Spleen (tissue), 11 donors: ENCODE measurements at regions not wholly inside any gene's neighbourhood (a gene's known extent, or its start where the extent isn't known, plus 50 kb on each side); places are given as distances from the start of the nearest gene placed in this dataset.
"Not testable (repeated sequence)": the region's sequence is repeated elsewhere in the genome, so short reads cannot be mapped to it uniquely, and the experiment has no call there.

ENCODE experiments used
- DNase-seq: peaks from one replicate; pipeline ENCODE4 v3.0.0-alpha.2; 2020
- H3K27ac ChIP-seq, 8 donors: fragments of 200-600 bp; sonication (generic) in 7 of 8; 1 replicate in 4 of 8; 2 replicates in 4 of 8; pipeline versions ENCODE4 v1.5.0 to v1.8.0; 2016 to 2021; ENCODE audit warnings: inconsistent platforms in 4 of 8, mild to moderate bottlenecking in 4 of 8, moderate library complexity in 1 of 8
- H3K27me3 ChIP-seq, 7 donors: fragments of 200-600 bp; sonication (generic) in 6 of 7; replicated peaks in 1 of 7; 1 replicate in 4 of 7; 2 replicates in 3 of 7; pipeline versions ENCODE4 v1.5.0 to v1.8.0; 2016 to 2021; ENCODE audit warnings: inconsistent platforms in 3 of 7, mild to moderate bottlenecking in 1 of 7
- H3K36me3 ChIP-seq, 6 donors: fragments of 200-600 bp; sonication (generic) in 5 of 6; 1 replicate in 4 of 6; 2 replicates in 2 of 6; pipeline versions ENCODE4 v1.5.0 to v1.8.0; 2016 to 2021; ENCODE audit warnings: inconsistent platforms in 2 of 6
- H3K4me1 ChIP-seq, 6 donors: fragments of 200-600 bp; sonication (generic) in 5 of 6; 1 replicate in 3 of 6; 2 replicates in 3 of 6; pipeline versions ENCODE4 v1.5.0 to v1.8.0; 2016 to 2021; ENCODE audit warnings: inconsistent platforms in 3 of 6
- H3K4me3 ChIP-seq, 8 donors: fragments of 200-600 bp; sonication (generic) in 7 of 8; 1 replicate in 4 of 8; 2 replicates in 4 of 8; pipeline versions ENCODE4 v1.5.0 to v1.8.0; 2016 to 2021; ENCODE audit warnings: inconsistent platforms in 4 of 8, mild to moderate bottlenecking in 4 of 8, moderate library complexity in 2 of 8
- H3K9me3 ChIP-seq, 8 donors: fragments of 200-600 bp; sonication (generic) in 7 of 8; 1 replicate in 4 of 8; 2 replicates in 4 of 8; pipeline versions ENCODE4 v1.5.0 to v1.8.0; 2016 to 2021; ENCODE audit warnings: inconsistent platforms in 4 of 8
- CTCF ChIP-seq, 11 experiments: fragments of 200-600 bp in 7 of 11; fragments of 450-650 bp in 4 of 11; sonication (generic) in 4 of 11; IDR thresholded peaks in 8 of 11; conservative IDR thresholded peaks in 3 of 11; 1 replicate in 7 of 11; 2 replicates in 4 of 11; pipeline versions ENCODE4 v1.4.0 to v1.8.0; 2016 to 2021; ENCODE audit warnings: antibody characterized with exemption in 11 of 11, inconsistent platforms in 4 of 11, mild to moderate bottlenecking in 1 of 11
- POLR2A ChIP-seq, 3 donors: fragments of 450-650 bp; IDR thresholded peaks; one replicate each; pipeline ENCODE4 v1.5.1; 2017; ENCODE audit warnings: antibody characterized with exemption in 3 of 3, mild to moderate bottlenecking in 1 of 3
- POLR2AphosphoS5 ChIP-seq, 3 donors: sonication (generic); formaldehyde crosslinking; IDR thresholded peaks; one replicate each; pipeline ENCODE4 v1.5.1; 2017; ENCODE audit warnings: antibody characterized with exemption in 3 of 3
- WGBS, 5 donors: extraction: QIAGEN DNeasy Blood & Tissue Kit in 3 of 5; methylation state at CpG; one replicate each; pipeline versions ENCODE4 v1.1.5 to v1.1.7; 2013 to 2018; 5-methylcytosine and 5-hydroxymethylcytosine counted together
- intact Hi-C: fragments of 100-400 bp; cut with DNase I; formaldehyde crosslinking; loops from one replicate; pipeline ENCODE4 v1.15.0; 2023; ENCODE audit warnings: low total_unique reads
- donor health status: healthy with polysubstance abuse.
- donor health status: DM: no; HTN: no; CAD: no; lungs with moderate emphysema.
- donor health status: DM: no; HTN: no; CAD: no.
- donor health status: Bipolar disorder and iron deficiency.
- donor health status: healthy.
- donor health status: DM: no; HTN: no; CAD: no.
- donor health status: DM: yes; HTN: yes; CAD: no.

- Histone ChIP-seq H3K4me1 (no peaks in the 10 kb centered on the region), H3K36me3 (no peaks in the 10 kb centered on the region), H3K4me3 (no peak overlapping the region), H3K27ac (no peak overlapping the region), H3K9me3 (peaks cover 0 to 42% (median 31%) of the 10 kb centered on the region in 8 donors), H3K27me3 (peaks cover 0 to 19% (median 0%) of the 10 kb centered on the region in 7 donors)
- DNase-seq: no peak
- no peak for TF ChIP-seq POLR2AphosphoS5 (IDR thresholded peaks at IDR 0.05)
- no peak for TF ChIP-seq POLR2A (IDR thresholded peaks at IDR 0.05)
- TF ChIP-seq CTCF (IDR thresholded peaks at IDR 0.05 in 8 of 11, conservative IDR thresholded peaks at IDR 0.05 in 3 of 11): no peak
- intact Hi-C loops: no loop called here
- WGBS, 5 donors: 90 to 96% (median 94%) methylated on average over 3 of the region's 3 CpGs
Measured at GRCh38 chr7:27010068-27010467, 85.7 kb downstream of the HOXA1 start.

- Histone ChIP-seq H3K27me3 (no peaks in the 10 kb centered on the region), H3K9me3 (peaks cover 0 to 25% (median 18%) of the 10 kb centered on the region in 8 donors), H3K36me3 (no peaks in the 10 kb centered on the region), H3K4me3 (no peak overlapping the region), H3K4me1 (no peaks in the 10 kb centered on the region), H3K27ac (no peak overlapping the region)
- 86 to 98% (median 89%) methylated on average over 6 of the region's 6 CpGs for WGBS, 5 donors
- intact Hi-C loops: no loop called here
- DNase-seq: no peak
- TF ChIP-seq CTCF (IDR thresholded peaks at IDR 0.05 in 8 of 11, conservative IDR thresholded peaks at IDR 0.05 in 3 of 11) (no peak), POLR2AphosphoS5 (IDR thresholded peaks at IDR 0.05) (no peak), POLR2A (IDR thresholded peaks at IDR 0.05) (no peak)
Measured at GRCh38 chr7:27000496-27000895, 95.3 kb downstream of the HOXA1 start.

- H3K4me1 ChIP-seq, H3K27ac ChIP-seq, DNase-seq, H3K27me3 ChIP-seq, intact Hi-C loops, H3K36me3 ChIP-seq, H3K4me3 ChIP-seq: not testable (repeated sequence)
- 82 to 86% (median 86%) methylated on average over 3 of the region's 3 CpGs for WGBS, 5 donors
- H3K9me3 ChIP-seq: peaks cover 0 to 25% (median 18%) of the 10 kb centered on the region in 8 donors
Measured at GRCh38 chr7:26998284-26998683, 97.5 kb downstream of the HOXA1 start.

- H3K36me3 ChIP-seq: no peaks in the 10 kb centered on the region
- H3K27me3 ChIP-seq: no peaks in the 10 kb centered on the region
- WGBS, 5 donors: 74 to 84% (median 79%) methylated on average over 1 of the region's 1 CpG
- H3K9me3 ChIP-seq: peaks cover 0 to 22% (median 18%) of the 10 kb centered on the region in 8 donors
- DNase-seq: no peak
- H3K4me1 ChIP-seq: no peaks in the 10 kb centered on the region
- intact Hi-C loops: no loop called here
- no peak overlapping the region for H3K4me3 ChIP-seq
- no peak overlapping the region for H3K27ac ChIP-seq
- no peak for TF ChIP-seq POLR2AphosphoS5 (IDR thresholded peaks at IDR 0.05)
- TF ChIP-seq CTCF (IDR thresholded peaks at IDR 0.05 in 8 of 11, conservative IDR thresholded peaks at IDR 0.05 in 3 of 11): no peak
Measured at GRCh38 chr7:26995666-26996065, 100.1 kb downstream of the HOXA1 start.
